ENCODE measurements at regions not wholly inside any gene's neighbourhood (a gene's known extent, or its start where the extent isn't known, plus 50 kb on each side); places are given as distances from the start of the nearest gene placed in this dataset.

DNA sequence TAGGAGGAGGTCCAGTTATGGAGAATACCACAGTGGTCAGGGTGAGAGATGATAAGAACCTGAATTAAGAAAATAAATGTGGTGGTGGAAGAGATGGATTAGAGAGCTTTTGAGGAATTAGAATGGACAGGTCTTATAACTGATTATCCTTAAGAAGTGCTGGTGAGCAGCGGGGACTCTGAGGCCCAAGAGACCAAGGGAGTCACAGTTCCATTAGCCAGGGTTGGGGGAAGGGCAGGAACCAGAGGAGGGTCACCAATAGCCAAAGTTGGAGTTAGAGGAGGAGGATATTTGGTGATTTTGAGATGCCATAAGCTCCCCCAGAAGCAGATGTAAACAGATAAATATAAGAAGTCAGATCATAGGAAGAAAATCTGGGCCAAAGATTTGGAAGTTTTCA is 87.1 kb upstream of the PAK5 start:
- DNase-seq, result no peak
- Histone ChIP-seq H3K36me3 (ENCODE audit: control insufficient read depth, insufficient read depth, low read length) (no peaks in the 10 kb centered on the region), H3K27me3 (ENCODE audit: control insufficient read depth, insufficient read depth, low read length) (no peaks in the 10 kb centered on the region), H3K4me3 (ENCODE audit: low read length) (no peak overlapping the region), H3K27ac (ENCODE audit: low read length) (no peak overlapping the region), H3K9me3 (ENCODE audit: control insufficient read depth, low read depth, low read length) (no peaks in the 10 kb centered on the region), H3K4me1 (ENCODE audit: control insufficient read depth, insufficient read depth, low read length) (peaks cover 28% of the 10 kb centered on the region)
- no CpG with 5 or more reads among the region's 1 CpG for WGBS (ENCODE audit: insufficient coverage, low lambda C conversion rate)

GRCh38 chr20:9923648-9924047 is 84.8 kb upstream of the PAK5 start:
- no peak overlapping the region for H3K4me3 ChIP-seq (ENCODE audit: low read length)
- no peak for DNase-seq
- H3K9me3 ChIP-seq (ENCODE audit: control insufficient read depth, low read depth, low read length), result no peaks in the 10 kb centered on the region
- no peak overlapping the region for H3K27ac ChIP-seq (ENCODE audit: low read length)
- H3K27me3 ChIP-seq (ENCODE audit: control insufficient read depth, insufficient read depth, low read length), result no peaks in the 10 kb centered on the region
- no CpG with 5 or more reads among the region's 4 CpGs for WGBS (ENCODE audit: insufficient coverage, low lambda C conversion rate)
- H3K4me1 ChIP-seq (ENCODE audit: control insufficient read depth, insufficient read depth, low read length), result peaks cover 40% of the 10 kb centered on the region
- no peaks in the 10 kb centered on the region for H3K36me3 ChIP-seq (ENCODE audit: control insufficient read depth, insufficient read depth, low read length)

DNA sequence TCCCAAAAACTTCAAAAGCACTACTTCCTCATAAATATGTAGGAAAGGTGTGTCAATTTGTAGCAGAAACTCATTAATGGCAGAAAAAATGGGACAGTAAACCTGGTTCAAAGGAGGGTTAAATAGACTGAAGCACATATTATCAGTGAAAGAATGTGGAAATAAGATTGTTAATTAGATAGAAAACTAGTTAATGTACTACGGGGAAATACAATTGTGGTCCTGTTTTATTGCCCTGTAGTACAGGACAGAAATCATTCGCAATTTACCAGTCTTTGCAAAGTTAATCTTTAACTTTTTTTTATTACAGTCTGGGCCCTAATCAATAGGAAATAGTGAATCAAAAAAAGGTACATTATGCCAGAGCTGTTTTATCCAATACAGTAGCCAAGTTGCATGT is 82.0 kb upstream of the PAK5 start:
- Histone ChIP-seq H3K36me3 (ENCODE audit: control insufficient read depth, insufficient read depth, low read length) (no peaks in the 10 kb centered on the region), H3K4me3 (ENCODE audit: low read length) (no peak overlapping the region), H3K9me3 (ENCODE audit: control insufficient read depth, low read depth, low read length) (no peaks in the 10 kb centered on the region), H3K4me1 (ENCODE audit: control insufficient read depth, insufficient read depth, low read length) (peaks cover 18% of the 10 kb centered on the region), H3K27ac (ENCODE audit: low read length) (no peak overlapping the region), H3K27me3 (ENCODE audit: control insufficient read depth, insufficient read depth, low read length) (no peaks in the 10 kb centered on the region)
- WGBS (ENCODE audit: insufficient coverage, low lambda C conversion rate), result 14% methylated on average over 2 of the region's 2 CpGs
- peak in 1 of 2 donors; percentile 56 for DNase-seq

- Histone ChIP-seq H3K4me1 (ENCODE audit: control insufficient read depth, insufficient read depth, low read length) (peaks cover 17% of the 10 kb centered on the region), H3K9me3 (ENCODE audit: control insufficient read depth, low read depth, low read length) (no peaks in the 10 kb centered on the region), H3K4me3 (ENCODE audit: low read length) (no peak overlapping the region), H3K36me3 (ENCODE audit: control insufficient read depth, insufficient read depth, low read length) (no peaks in the 10 kb centered on the region), H3K27ac (ENCODE audit: low read length) (peak overlapping the region; percentile 4), H3K27me3 (ENCODE audit: control insufficient read depth, insufficient read depth, low read length) (no peaks in the 10 kb centered on the region)
- WGBS (ENCODE audit: insufficient coverage, low lambda C conversion rate), result 50% methylated on average over 1 of the region's 5 CpGs
- DNase-seq, result peak in 1 of 2 donors; percentile 40
Observed at GRCh38 chr20:9919271-9920014, 80.6 kb upstream of the PAK5 start.

DNA sequence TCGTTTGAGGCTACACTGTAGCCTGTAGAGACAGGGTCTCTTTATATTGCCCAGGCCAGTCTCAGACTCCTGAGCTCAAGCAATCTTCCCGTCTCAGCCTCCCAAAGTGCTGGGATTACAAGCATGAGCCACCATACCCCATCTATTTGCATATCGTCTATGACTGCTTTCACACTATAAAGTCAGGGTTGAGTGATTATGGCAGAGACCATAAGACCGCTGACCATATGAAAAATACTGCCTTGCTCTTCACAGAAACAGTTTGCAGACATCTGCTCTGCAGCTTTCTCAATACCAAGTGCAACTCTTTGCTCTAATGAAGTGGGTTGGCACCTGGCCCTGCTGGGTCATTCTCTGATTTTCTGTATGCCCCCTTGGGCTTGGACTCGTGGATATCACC is 79.5 kb upstream of the PAK5 start:
- peaks cover 17% of the 10 kb centered on the region for H3K4me1 ChIP-seq (ENCODE audit: control insufficient read depth, insufficient read depth, low read length)
- H3K36me3 ChIP-seq (ENCODE audit: control insufficient read depth, insufficient read depth, low read length), result no peaks in the 10 kb centered on the region
- 67% methylated on average over 1 of the region's 5 CpGs for WGBS (ENCODE audit: insufficient coverage, low lambda C conversion rate)
- DNase-seq, result no peak
- H3K9me3 ChIP-seq (ENCODE audit: control insufficient read depth, low read depth, low read length), result no peaks in the 10 kb centered on the region
- H3K4me3 ChIP-seq (ENCODE audit: low read length), result no peak overlapping the region
- no peak overlapping the region for H3K27ac ChIP-seq (ENCODE audit: low read length)
- H3K27me3 ChIP-seq (ENCODE audit: control insufficient read depth, insufficient read depth, low read length), result no peaks in the 10 kb centered on the region

DNA sequence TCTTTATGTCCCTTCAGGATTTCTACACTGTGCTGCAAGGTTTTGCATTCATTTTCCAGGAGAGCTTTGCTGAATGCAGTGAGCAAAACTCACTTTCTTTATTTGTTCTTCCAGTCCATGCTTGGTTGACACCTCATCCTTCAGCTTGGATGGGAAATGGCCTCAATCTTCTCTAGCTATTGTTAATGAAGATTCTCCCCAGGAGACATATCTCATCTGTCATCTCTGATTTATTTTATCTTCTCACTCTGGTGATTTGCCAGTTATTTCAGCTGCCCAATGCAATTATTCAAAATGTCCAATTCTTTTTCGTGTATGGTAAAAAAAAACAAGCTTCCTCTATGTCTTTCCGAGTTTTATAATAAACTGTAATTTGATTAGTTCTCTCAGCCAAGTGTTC is 77.9 kb upstream of the PAK5 start:
- WGBS (ENCODE audit: insufficient coverage, low lambda C conversion rate), result 100% methylated on average over 1 of the region's 2 CpGs

DNA sequence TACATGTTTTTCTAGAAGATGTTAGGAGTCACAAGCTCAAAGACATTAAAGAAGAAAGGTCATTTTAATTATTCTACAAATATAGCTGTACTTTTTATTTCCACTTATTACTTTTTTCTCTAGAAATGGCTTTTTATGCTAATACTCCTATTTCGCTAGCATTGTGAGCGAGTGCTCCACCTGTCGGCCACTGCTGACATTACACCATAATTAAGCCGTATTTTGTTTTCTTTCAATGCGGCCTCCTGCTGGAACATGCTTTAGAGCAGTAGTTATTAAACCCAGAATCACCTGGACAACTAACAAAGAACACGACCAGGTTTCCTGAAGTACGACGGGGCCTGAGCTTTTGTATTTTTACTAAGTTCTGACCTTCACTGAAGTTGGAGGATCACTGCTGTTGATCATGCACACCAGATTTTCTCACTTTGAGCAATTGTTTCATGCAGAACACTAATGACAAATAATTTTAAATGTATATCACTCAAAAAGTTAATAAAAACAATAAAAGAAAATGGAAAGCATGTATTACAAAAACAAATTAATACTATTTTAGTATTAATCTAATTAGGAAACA is 74.1 kb upstream of the PAK5 start:
- peak in 1 of 2 donors; percentile 34 for DNase-seq
- Histone ChIP-seq H3K27me3 (ENCODE audit: control insufficient read depth, insufficient read depth, low read length) (no peaks in the 10 kb centered on the region), H3K4me1 (ENCODE audit: control insufficient read depth, insufficient read depth, low read length) (no peaks in the 10 kb centered on the region), H3K4me3 (ENCODE audit: low read length) (no peak overlapping the region), H3K36me3 (ENCODE audit: control insufficient read depth, insufficient read depth, low read length) (no peaks in the 10 kb centered on the region), H3K9me3 (ENCODE audit: control insufficient read depth, low read depth, low read length) (no peaks in the 10 kb centered on the region), H3K27ac (ENCODE audit: low read length) (no peak overlapping the region)
- 4% methylated on average over 3 of the region's 8 CpGs for WGBS (ENCODE audit: insufficient coverage, low lambda C conversion rate)

More for the DNA sequence above, 77.9 kb upstream of the PAK5 start:
- H3K4me3 ChIP-seq (ENCODE audit: low read length), result no peak overlapping the region
- H3K27me3 ChIP-seq (ENCODE audit: control insufficient read depth, insufficient read depth, low read length), result no peaks in the 10 kb centered on the region
- H3K36me3 ChIP-seq (ENCODE audit: control insufficient read depth, insufficient read depth, low read length), result no peaks in the 10 kb centered on the region
- H3K27ac ChIP-seq (ENCODE audit: low read length), result no peak overlapping the region
- H3K9me3 ChIP-seq (ENCODE audit: control insufficient read depth, low read depth, low read length), result no peaks in the 10 kb centered on the region
- peaks cover 17% of the 10 kb centered on the region for H3K4me1 ChIP-seq (ENCODE audit: control insufficient read depth, insufficient read depth, low read length)
- DNase-seq, result no peak

DNA sequence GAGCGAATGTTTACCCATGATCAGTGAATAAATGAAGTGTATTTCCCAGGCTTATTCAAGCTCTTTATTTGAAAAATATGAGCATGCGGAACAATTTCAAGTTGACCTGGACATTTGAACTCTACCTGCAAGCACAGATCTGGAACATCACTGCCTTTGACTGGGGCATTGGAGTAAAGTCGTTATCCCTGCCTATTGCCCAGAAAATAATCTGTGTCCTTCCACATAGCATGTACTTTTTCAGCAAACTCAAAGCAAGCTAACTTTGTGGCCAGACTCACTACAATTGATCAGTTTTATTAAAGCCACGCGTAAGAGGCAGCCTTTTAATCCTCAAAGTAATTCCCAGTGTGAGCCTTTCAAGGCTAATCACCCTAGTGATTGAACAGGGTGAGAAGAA is 73.4 kb upstream of the PAK5 start:
- H3K4me3 ChIP-seq (ENCODE audit: low read length), result no peak overlapping the region
- DNase-seq, result no peak
- WGBS (ENCODE audit: insufficient coverage, low lambda C conversion rate), result no CpG with 5 or more reads among the region's 5 CpGs
- no peaks in the 10 kb centered on the region for H3K36me3 ChIP-seq (ENCODE audit: control insufficient read depth, insufficient read depth, low read length)
- no peaks in the 10 kb centered on the region for H3K4me1 ChIP-seq (ENCODE audit: control insufficient read depth, insufficient read depth, low read length)
- no peak overlapping the region for H3K27ac ChIP-seq (ENCODE audit: low read length)
- H3K27me3 ChIP-seq (ENCODE audit: control insufficient read depth, insufficient read depth, low read length), result no peaks in the 10 kb centered on the region
- no peaks in the 10 kb centered on the region for H3K9me3 ChIP-seq (ENCODE audit: control insufficient read depth, low read depth, low read length)

- WGBS (ENCODE audit: insufficient coverage, low lambda C conversion rate), result no CpG with 5 or more reads among the region's 3 CpGs
- DNase-seq, result no peak
- no peaks in the 10 kb centered on the region for H3K36me3 ChIP-seq (ENCODE audit: control insufficient read depth, insufficient read depth, low read length)
- H3K4me3 ChIP-seq (ENCODE audit: low read length), result no peak overlapping the region
- H3K27me3 ChIP-seq (ENCODE audit: control insufficient read depth, insufficient read depth, low read length), result no peaks in the 10 kb centered on the region
- H3K9me3 ChIP-seq (ENCODE audit: control insufficient read depth, low read depth, low read length), result no peaks in the 10 kb centered on the region
- no peak overlapping the region for H3K27ac ChIP-seq (ENCODE audit: low read length)
- H3K4me1 ChIP-seq (ENCODE audit: control insufficient read depth, insufficient read depth, low read length), result no peaks in the 10 kb centered on the region
Observed at GRCh38 chr20:9911519-9911918, 72.6 kb upstream of the PAK5 start.

DNA sequence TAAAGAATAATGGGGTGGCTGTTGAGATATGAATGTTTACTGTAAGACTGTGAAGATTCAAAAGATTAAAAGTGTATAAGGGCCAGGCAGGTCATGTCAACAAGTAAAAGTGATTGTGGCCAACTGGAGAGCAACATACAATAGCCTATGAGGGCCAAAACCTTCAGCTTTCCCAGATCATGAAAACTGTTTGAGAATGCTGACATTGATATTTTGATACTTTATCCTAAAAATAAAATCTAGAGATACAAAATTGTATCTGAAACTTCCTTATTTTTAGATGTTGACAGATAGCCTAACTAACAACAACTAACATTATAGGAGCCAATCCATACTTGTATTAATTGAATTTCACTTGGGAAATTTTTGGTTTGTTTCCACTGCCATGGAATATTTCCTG is 70.3 kb upstream of the PAK5 start:
- DNase-seq, result no peak
- Histone ChIP-seq H3K4me3 (ENCODE audit: low read length) (no peak overlapping the region), H3K27ac (ENCODE audit: low read length) (no peak overlapping the region), H3K36me3 (ENCODE audit: control insufficient read depth, insufficient read depth, low read length) (no peaks in the 10 kb centered on the region), H3K27me3 (ENCODE audit: control insufficient read depth, insufficient read depth, low read length) (no peaks in the 10 kb centered on the region), H3K9me3 (ENCODE audit: control insufficient read depth, low read depth, low read length) (no peaks in the 10 kb centered on the region), H3K4me1 (ENCODE audit: control insufficient read depth, insufficient read depth, low read length) (no peaks in the 10 kb centered on the region)

Measured in large intestine (tissue), 3 donors.